Panc1 (cell line): ENCODE measurements at regions not wholly inside any gene's neighbourhood (a gene's known extent, or its start where the extent isn't known, plus 50 kb on each side); places are given as distances from the start of the nearest gene placed in this dataset.

Experiments used
- POLR2AphosphoS5 ChIP-seq: IDR thresholded peaks from 2 replicates; pipeline ENCODE4 v1.6.1; 2012; ENCODE audit warnings: mild to moderate bottlenecking, low read depth, low read length, moderate library complexity
- TCF7L2 ChIP-seq: IDR thresholded peaks from 2 replicates; pipeline ENCODE4 v1.6.1; 2011; ENCODE audit warnings: mild to moderate bottlenecking, low read depth, low read length, inconsistent platforms
- TF ChIP-seq, protein P1 (sequence below): fragments of 450-650 bp; IDR thresholded peaks from 2 replicates; pipeline ENCODE4 v1.5.1; 2017; ENCODE audit warnings: mild to moderate bottlenecking
- TF ChIP-seq, protein P2 (sequence below), 2 experiments: IDR thresholded peaks; 2 replicates each; pipeline ENCODE4 v1.6.1; 2011 to 2012; ENCODE audit warnings: low read depth in 2 of 2, control low read depth in 1 of 2, low read length in 1 of 2, mild to moderate bottlenecking in 1 of 2, moderate library complexity in 1 of 2; ENCODE audit not compliant: insufficient read depth in 1 of 2

DNA sequence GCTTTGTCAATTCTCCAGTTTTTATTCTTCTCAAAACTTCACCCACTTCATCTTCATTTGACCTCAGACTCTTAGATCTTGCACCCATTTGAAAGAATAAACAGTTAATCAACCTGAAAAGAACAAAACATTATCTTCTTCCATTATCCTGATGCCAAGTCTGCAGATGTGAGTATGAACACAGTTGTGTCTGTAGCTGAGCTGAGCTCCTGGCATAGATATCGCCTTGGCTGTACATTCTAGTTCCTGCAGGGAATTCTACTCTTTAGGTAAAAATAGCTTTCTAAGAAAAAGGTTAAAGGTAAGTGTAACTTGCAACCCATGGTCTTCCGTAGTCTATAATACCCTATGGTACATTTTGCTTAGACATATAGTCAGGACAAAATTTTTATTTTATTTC lies 169.7 kb downstream of the KCNA5 start:
- no peak for TF ChIP-seq POLR2AphosphoS5
- TF ChIP-seq, protein P1, sequence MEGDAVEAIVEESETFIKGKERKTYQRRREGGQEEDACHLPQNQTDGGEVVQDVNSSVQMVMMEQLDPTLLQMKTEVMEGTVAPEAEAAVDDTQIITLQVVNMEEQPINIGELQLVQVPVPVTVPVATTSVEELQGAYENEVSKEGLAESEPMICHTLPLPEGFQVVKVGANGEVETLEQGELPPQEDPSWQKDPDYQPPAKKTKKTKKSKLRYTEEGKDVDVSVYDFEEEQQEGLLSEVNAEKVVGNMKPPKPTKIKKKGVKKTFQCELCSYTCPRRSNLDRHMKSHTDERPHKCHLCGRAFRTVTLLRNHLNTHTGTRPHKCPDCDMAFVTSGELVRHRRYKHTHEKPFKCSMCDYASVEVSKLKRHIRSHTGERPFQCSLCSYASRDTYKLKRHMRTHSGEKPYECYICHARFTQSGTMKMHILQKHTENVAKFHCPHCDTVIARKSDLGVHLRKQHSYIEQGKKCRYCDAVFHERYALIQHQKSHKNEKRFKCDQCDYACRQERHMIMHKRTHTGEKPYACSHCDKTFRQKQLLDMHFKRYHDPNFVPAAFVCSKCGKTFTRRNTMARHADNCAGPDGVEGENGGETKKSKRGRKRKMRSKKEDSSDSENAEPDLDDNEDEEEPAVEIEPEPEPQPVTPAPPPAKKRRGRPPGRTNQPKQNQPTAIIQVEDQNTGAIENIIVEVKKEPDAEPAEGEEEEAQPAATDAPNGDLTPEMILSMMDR = no peak
- TF ChIP-seq, protein P2, sequence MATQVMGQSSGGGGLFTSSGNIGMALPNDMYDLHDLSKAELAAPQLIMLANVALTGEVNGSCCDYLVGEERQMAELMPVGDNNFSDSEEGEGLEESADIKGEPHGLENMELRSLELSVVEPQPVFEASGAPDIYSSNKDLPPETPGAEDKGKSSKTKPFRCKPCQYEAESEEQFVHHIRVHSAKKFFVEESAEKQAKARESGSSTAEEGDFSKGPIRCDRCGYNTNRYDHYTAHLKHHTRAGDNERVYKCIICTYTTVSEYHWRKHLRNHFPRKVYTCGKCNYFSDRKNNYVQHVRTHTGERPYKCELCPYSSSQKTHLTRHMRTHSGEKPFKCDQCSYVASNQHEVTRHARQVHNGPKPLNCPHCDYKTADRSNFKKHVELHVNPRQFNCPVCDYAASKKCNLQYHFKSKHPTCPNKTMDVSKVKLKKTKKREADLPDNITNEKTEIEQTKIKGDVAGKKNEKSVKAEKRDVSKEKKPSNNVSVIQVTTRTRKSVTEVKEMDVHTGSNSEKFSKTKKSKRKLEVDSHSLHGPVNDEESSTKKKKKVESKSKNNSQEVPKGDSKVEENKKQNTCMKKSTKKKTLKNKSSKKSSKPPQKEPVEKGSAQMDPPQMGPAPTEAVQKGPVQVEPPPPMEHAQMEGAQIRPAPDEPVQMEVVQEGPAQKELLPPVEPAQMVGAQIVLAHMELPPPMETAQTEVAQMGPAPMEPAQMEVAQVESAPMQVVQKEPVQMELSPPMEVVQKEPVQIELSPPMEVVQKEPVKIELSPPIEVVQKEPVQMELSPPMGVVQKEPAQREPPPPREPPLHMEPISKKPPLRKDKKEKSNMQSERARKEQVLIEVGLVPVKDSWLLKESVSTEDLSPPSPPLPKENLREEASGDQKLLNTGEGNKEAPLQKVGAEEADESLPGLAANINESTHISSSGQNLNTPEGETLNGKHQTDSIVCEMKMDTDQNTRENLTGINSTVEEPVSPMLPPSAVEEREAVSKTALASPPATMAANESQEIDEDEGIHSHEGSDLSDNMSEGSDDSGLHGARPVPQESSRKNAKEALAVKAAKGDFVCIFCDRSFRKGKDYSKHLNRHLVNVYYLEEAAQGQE (IDR thresholded peaks at IDR 0.05; ENCODE audit: insufficient read depth in 1 of 2, low read depth in 2 of 2, low read length in 1 of 2) = no peak
- TF ChIP-seq TCF7L2 = no peak
